NCI-H2196 treated with DMSO at 0.1 percent for 48 hours (cell line): ENCODE measurements at regions not wholly inside any gene's neighbourhood (a gene's known extent, or its start where the extent isn't known, plus 50 kb on each side); places are given as distances from the start of the nearest gene placed in this dataset.
A peak's percentile ranks its signal among the peaks of the same experiment; 100 is the strongest.

Experiments used
- DNase-seq: peaks from one replicate; lab custom pipeline; 2025; ENCODE audit not compliant: unreplicated experiment; lab: John Stamatoyannopoulos, UW

DNA sequence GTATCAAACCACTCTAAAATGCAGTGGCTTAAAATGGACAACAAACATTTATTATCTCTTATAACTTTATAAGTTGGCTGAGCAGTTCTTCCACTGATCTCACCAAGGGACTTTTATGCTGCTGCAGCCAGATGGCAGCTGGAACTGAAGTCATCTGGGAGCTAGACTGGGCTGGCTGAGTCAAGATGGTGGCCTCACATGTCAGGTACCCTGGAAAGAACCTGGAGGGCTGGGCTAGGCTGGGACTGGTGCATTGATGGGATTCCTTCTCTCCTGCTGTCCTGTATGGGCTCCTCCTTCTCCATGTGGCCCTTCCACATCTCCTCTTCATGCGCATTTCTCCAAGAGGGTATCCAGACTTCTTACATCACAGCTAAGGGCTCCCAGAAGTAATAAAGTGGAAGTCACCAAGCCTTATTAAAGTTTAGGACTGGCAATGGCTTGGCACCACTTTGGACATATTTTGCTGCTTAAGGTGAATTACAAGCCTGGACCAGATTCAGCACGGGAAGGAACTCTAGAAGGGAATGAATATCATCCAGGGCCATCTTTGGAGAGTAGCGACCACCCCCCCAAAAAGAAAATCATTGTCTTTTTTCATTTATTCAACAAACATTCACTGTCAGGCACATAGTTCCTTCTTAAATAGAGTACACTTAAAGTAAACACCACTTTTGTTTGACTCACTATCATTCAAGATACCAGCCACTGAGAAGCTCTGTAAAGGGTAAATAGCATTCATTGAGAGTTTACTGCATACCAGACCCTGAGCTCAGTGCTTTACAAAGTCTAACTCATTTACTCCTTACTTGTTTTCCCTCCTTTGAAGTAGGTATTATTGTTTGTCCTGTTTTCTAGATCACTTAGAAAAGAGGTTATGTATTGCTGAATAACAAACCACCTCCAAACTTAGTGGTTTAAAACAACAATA lies 138.0 kb downstream of the ZFP36L2 start:
- no peak for DNase-seq

DNA sequence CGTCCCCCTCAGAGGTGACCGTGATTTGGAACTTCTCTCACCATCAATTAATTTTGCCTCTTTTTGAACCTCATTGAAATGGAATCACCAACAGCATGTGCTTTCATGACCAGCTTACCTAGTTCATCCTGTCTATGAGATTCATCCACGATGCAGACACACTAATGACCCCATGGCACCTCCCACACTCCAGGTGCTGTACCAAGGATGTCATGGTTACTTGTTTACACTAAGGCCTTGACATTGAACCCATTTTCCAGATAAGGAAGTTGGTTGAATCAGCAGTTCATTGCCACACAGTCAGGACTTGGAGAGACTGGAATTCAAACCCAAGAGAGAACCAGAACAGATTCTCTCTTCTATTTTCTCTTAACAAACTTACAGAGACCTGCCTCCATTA lies 139.0 kb downstream of the ZFP36L2 start:
- no peak for DNase-seq

DNA sequence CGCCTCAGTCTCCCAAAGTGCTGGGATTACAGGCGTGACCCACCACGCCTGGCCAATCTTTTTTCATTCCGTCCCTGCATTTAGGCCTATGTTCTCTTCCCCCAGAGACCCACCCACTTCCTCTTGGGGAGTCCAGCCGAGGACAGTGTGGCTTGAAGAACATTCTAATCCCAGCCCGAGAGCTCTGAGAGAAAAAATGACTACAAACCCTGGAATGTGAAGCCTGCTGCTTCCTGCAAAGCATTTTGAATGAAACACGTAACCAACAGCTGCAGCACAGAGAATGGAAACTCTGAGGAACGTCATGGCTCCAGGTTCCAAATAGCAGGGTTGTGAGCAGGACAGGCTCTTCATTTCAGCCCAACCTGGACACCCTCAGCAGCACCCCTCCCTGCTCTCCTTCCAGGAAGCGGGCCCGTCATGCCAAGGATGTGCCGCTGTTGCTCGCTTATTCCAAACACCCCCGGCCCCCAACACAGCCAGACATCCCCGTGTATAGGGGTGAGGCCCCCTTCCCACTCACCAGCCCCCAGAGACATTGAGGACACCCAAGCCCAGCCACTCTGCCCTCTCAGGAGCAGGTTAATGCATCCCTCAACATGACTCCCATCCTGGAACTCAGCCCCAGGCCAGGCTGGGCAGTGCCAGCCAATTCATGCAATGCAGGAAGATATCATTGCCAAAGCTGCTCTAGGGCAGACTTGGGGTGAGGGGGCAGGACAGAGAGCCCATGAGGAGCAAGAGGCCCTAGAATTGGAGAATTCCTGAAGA lies 139.8 kb downstream of the ZFP36L2 start:
- no peak for DNase-seq

DNA sequence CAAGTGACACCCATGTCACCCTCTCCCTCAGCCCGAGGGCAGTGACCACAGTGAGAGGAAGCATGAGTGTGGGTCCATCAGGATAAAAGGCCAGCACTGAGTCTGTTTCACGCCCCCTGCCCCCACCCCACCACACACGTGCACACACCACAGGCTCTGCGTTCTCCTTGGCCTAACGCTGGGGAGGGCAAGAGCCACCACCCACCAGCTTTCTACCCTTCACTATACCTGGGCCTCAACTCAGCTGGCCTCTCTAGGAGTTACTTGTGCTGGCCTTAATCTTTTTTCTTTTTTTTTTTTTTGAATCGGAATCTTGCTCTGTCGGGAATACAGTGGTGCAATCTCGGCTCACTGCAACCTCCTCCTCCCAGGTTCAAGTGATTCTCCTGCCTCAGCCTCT lies 140.5 kb downstream of the ZFP36L2 start:
- DNase-seq, result no peak

DNA sequence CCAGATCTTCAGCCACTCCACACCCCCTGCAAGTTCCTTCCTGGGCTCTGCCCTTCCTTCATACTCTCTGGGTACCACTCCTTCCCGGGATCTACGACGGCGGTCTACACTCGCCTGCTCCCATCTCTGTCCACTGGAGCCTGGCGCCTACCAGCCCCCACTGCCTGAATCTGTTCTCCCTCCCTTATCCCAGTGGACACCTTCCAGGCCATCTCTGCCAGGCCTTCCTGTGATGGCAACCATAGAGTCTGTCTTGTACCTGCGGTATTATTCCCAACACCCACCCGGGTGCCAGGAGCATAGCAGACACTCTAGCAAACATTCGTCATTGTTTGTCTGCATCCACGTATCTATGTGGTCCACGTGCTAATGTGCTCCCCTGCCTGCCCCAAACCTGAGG lies 140.9 kb downstream of the ZFP36L2 start:
- no peak for DNase-seq

DNA sequence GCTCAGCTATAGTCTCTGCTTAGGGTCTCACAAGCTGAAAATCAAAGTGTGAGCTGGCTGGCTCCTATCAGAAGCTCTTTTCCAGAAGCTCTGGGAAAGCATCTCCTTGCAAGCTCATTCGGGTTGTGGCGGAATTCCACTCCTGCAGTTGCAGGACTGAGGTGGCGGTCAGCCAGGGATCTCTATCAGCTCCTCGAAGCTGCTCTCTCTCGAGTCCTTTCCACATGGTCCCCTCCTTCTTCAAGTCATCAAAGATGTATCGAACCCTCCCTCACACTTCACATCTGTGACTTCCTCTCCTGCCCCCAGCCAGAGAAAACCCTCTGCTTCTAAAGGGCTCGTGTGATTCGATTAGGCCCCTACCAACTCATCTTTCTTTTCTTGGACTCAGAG lies 141.7 kb downstream of the ZFP36L2 start:
- no peak for DNase-seq

DNA sequence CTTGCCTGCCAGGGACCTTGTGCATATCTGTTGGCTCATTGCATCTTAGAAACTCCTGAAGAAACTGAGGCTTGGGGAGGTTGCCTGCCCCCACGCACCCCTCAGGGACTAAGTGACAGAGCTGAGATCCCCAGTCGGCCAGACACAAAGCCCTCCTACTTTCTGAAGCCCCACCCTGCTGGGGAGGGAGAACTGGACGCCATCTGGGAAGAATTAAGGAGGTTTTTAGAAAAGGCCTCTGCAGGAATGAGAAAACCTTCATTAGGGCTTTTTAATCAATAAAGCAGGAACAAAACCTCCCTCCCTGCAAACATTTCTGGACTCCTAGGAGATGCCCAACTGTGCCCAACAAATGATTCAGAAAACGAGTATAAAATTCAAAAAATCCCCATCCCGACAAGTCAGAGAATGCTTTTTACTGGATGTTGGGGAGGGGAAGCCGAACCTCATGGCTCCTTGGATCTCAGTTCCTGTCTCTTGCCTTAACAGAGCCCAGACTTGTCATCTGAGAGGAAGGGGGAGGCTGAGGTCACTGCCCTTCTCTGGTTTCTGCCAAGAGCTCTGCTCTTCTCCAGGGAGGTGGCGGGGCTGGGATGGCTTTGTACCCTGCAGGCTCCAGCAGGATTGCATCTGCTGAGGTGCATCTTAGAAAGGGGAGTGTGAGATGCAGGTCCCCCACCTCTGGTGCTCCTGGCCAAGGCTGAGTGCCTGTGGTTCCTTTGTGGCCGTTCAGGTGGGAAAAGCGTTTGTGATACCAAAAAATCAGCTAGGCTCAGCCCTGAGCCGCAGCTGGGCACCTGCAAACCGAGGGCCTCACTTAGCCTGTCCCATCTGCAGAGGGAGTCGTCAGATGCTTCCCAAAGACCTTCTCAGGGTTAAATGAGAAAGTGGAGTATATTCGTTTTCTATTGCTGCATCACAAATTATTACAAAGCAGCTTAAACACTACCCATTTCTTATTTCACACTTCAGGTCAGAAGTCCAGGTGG lies 142.4 kb downstream of the ZFP36L2 start:
- DNase-seq, result peak; percentile 1

DNA sequence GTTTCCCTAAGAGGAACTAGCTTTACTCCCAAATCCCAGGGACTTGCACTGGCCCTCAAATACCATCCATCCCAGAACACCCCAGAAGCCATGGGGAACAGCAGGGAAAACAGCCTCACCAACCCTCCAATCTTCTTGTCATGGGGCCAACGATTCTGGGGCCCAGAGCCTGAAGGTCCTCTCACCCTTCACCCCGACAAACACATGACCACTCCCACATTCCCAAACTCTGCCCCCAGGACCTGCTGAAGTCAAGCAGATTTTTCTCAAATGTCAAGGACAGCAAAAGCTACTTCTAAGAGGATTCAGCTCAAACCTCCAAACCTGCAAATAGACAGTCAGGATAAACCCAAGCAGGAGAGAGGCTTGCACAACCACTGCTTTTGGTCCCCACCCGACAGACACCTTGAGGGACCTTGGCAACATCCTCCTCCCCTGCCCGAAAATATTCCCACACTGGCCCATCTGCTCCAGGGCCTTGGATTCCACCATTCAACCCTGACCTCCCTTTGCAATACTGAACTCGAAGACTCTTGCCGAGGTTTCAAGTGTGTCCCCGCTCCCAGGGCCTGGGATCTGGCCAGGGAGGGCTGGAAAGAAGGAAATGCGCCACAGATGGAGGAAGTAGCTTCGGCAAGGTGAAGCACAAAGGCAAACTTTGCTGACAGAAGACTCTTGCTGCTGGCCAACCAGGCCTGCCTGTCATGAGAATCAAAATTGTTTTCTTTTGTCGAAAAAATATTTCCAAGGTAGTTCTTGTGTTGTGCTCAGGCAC lies 143.3 kb downstream of the ZFP36L2 start:
- no peak for DNase-seq

DNA sequence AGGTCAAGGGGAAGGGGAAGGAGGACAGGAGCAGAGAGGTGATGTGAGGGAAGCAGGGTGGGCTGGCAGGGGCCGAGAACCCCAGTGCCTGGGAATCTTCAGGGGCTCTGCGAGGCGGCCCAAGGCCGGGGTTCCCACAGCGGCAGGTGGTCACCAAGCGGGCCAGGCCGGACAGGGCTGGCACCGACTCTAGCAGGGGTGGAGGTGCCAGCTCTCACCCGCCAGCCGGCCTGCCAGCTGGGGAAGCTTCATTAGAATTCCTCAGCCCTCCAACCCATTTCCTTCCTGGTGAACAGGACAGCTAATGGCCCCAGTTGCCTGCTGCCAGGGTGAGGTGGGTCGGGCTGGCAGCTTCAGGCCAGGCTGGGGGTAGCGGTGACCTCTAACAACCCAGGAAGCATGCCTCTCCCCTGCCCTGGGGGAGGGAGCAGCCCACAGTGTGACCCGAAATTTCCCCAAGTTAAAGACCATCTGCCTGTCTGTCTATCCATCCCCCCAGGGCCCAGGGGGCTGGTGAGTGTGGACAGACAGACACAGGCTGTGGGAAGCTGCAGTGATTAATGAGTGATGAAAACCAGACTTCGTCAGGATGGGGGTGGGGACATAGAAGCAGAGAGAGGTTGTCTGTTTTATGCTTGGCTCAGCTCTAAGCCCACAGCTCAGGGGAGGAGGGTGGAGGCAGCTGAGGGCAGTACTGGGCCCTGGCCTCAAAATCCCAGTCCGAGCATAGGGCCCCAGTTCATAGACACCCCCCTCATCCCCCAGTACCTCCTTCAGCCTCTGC lies 144.1 kb downstream of the ZFP36L2 start:
- DNase-seq, result no peak

DNA sequence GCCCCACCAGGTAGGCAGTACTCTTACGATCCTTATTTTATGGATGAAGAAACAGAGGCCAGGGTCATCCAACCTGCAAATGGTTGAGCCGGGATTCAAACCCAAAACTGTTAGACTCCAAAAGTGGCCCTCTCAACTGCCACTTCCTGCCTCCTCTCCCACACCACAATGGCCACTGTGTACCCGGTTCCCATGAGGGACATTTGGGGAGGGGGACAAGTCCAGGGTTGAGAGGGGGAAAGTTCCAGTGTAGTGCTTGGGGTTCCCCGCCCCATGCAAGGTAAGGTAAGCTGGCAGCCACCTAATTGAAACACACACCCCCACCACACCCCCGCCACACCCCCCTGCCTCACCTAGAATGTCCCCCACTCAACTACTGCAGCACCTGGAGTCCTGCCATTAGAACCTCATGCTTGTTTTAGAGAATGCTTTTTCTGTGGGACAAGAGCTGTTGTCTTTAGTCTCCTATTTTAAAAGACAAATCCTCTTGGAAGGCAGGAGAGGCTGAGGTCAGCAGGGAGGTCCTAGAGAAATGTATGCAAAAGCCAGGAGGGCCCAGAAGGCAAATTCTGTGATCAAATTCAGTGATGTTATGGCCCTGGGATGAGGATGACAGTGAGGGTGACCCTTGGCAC lies 145.2 kb downstream of the ZFP36L2 start:
- no peak for DNase-seq

DNA sequence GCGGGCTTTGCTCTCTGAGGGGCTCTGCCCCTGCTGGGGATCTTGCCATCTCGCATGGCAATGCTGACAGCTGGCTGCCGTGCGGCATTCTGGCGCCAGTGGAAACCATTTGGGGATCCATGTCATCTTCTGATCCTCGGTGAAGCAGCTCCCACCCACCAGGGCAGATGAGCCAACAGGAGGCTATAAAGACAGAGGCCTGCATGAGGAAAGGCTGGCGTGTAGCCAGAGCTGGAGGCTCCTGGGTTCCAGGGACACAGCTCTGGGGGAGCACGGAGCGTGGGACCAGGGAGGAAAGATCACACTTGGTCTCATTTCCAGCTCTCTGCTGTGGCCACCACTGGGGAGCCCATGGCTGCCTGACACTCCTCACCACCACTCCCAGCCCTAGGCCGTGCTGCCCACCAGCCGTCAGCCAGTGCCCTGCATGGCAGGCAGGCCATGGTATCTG lies 145.8 kb downstream of the ZFP36L2 start:
- DNase-seq, result no peak

DNA sequence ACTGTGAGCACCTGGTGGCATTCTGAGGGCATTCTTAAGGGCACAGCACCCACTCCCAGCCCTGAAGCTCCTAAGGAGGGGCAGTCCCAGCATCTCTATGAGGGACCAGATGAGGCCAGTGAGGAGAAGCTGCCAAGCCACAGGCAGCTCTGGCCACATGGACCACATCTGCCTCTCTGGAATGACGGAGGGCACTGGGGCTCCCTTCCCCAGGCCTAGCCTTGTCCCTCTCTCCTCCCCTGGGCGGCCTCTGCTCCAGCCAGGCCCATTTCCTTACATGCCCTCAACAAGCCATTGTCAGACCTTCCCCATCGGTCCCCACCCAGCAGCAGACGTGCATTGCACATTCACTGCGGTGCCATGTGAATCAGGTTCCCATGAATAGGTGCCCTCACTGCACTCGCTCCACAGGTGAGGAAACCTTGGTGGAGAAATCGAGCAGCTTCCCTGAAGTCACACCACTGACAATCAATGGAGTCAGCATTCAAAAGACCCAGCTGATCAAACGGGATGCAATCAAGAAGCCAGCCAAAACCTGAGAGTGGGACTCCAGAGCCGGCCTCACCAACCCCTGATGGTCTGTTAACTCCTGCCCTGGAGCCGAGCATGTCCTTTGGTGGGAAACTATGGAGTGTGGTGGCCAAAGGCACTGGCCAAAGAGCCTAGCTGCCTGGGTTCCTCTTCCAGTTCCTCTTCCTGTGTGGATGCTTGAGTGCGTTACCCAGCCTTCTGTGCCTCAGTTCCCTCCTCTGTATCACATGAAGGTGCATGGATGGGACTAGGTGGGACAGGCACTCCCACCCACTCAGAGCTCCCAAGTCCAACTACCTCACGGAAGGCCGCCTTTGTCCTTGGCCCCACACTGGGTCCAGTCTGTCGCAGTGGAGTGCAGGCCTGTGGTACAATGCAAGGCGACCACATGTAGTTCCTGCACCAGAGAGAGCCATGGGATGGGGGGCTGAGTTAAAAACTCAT lies 147.3 kb downstream of the ZFP36L2 start:
- DNase-seq, result no peak

DNA sequence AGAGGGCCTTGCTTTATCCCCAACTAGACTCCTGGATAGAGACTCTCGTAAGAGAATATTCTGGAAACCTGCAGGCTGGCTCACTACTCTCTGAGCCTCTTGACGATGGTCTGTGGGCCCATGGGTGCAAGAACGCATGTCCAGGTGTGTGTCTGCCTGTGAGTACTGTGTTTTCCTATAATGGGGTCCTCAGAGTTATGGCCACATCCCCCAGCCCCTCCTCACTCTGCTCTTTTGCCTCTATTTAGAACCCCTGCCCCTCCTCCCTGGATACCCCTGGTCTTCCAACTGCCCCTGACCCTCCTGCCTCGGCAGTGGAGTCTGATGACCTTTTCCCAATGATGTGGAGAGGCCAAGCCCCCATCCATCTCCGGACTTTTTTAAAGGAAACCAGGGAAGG lies 148.1 kb downstream of the ZFP36L2 start:
- no peak for DNase-seq

DNA sequence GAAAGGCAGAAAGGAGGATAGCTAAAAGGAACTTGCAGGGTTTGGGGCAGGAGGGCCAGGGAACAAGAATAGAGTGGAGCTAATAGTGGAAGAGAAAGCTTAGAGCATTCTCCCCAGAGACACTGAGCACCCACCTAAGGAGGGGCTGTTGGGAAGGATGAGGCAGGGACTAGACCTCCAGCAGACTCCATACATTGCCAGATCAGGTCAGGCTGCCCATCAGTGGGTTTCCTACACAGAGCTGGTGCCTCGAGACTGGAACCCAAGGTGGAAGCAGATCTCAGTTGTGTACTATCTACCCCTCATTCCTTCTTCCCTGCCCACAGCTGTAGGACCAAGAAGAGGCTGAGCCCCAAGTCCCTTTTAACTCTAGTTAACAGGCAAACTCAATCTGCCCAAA lies 148.5 kb downstream of the ZFP36L2 start:
- DNase-seq, result no peak

DNA sequence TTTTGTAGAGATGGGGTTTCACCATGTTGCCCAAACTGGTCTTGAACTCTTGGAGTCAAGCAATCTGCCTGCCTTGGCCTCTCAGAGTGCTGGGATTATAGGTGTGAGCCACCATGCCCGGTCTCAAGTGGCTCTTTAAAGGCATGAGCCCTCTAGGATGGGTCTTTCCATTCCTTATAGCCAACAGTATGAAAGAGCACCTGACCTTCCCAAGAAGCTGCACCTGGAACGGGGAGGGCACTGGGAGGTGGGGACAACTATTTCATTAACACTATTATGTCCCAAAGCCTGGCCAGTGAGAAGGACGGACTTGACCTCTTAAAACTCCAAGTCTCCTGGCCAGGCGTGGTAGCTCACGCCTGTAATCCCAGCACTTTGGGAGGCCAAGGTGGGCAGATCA lies 149.7 kb downstream of the ZFP36L2 start:
- DNase-seq, result no peak

DNA sequence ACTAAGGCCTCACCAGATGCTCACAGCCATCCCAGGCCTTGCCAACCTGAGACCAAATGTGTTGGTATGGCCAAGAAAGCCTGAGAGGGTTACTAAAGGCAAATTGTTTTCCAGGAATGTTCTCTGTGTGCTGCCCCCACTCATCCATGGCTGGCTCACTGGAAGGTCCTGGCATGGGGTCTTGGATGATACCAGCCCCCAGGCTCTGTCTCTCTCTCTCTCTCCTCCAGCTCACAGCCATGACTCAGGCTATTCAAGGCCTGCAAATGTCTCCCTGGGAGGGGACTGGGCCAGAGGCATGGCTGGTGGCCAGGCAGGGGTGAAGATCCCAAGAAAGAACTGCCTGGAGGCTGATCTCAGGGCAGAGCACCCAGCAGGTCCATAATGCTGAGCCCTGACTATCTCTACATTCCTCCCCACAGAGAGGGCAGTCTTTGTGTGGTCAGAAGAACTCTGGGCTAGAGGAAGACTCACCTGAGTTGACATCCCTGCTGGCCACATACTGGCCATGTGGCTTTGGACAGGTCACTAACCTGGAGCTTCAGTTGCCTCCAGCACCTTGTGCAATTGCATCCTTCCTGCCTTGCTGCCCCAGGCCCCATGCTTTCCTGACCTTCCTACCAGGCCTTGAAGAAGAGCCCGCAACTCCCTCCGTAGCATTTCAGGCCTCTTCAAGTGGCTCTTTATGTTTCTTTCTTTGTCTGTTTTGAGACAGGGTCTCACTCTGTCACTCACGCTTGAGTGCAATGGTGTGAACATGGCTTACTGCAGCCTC lies 150.4 kb downstream of the ZFP36L2 start:
- DNase-seq, result no peak

DNA sequence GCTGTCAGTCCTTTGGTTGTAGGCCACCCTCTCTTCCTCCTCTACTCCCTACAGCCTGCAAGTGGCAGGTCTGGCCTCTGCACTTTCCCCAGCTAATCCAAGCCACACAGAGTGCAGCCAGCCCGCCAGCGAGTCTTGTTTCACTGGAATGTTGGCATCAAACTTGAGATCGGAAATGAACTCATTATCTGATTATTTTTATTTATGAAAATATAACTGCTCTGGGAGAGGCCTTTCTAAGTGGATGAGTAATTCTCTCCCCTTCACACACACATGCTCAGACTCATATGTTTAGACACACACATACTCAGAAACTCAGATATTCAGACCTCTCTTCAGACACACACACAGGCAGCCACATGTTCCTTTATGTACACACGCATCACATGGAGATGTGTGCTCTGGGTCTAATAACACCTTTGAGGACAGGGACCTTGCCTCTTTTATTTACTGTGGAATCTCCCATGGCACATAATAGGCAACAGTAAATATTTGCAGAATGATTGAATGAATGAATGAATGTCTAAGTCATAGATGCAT lies 151.3 kb downstream of the ZFP36L2 start:
- peak; percentile 86 for DNase-seq
